Hypothalamus (tissue), 51 donors: ENCODE measurements at regions not wholly inside any gene's neighbourhood (a gene's known extent, or its start where the extent isn't known, plus 50 kb on each side); places are given as distances from the start of the nearest gene placed in this dataset.

ENCODE experiments used
- DNase-seq, 51 donors: peaks; one replicate each; lab custom pipeline; 2025; lab: John Stamatoyannopoulos, UW

DNA sequence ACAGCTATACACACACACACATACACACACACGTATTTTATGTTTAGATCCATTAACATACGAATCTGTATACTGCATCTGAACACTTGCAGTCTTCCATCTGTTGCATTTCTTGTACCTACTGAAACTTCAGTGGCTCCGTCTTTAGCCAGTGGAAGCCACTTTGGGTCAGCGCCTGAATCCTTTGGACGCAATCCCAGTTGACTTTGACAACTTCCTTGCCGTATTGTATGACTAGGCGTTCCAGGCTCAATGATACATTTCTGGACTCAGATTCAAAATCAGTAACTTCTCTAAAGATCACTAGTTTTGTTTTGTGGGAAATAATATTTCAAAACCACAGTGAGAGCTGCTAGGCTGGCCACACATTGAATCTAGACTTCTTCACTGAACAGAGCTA is 101.5 kb upstream of the GPC1 start:
- no peak for DNase-seq

DNA sequence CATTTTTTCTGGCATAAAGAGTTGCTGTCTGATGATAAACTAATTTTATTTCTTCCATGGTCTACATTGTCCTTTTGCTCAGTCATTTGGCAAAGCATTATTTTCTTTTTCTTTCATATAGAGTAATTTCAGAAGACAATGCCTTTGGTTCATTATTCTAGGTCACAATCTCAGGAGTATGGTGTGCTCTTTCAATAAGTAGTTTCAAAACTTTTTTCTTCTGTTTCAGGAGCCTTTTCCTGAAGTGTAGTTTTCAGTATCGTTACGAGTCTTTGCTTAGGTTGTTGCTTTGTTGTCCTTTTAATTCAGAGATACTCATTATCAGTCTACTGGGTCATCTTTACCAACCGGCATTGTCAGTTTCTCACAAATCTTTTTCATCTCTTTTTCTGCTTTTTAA is 100.4 kb upstream of the GPC1 start:
- DNase-seq, result no peak

DNA sequence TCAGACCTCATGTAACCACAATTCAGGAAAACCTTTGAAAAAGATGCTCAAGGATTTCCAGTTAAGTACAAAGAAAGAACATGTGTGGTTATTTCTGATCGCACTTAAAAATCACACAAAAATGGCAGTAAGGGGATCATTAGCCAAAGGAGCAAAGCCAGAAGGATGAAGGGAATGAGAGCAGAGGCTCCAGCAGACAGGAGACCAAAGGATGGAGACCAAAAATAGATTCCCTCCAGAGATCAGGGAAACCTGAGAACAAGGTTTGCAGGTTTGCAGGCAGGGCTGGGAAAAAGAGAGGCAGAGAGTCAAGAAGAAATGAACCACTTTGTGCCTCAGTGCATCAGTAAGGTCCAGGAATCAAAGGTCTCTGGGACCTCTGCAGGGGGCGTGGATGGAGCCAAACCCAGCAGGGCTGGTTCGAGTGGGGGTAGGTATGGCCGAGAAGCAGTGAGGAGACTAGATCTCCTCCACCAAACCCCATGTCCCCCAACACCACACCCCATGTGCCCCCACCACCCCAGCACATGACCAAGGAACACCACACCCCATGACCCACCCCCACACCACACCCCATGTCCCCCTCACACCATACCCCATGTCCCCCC is 98.5 kb upstream of the GPC1 start:
- DNase-seq, result no peak

GRCh38 chr2:240338274-240338673 is 97.2 kb upstream of the GPC1 start:
- no peak for DNase-seq

DNA sequence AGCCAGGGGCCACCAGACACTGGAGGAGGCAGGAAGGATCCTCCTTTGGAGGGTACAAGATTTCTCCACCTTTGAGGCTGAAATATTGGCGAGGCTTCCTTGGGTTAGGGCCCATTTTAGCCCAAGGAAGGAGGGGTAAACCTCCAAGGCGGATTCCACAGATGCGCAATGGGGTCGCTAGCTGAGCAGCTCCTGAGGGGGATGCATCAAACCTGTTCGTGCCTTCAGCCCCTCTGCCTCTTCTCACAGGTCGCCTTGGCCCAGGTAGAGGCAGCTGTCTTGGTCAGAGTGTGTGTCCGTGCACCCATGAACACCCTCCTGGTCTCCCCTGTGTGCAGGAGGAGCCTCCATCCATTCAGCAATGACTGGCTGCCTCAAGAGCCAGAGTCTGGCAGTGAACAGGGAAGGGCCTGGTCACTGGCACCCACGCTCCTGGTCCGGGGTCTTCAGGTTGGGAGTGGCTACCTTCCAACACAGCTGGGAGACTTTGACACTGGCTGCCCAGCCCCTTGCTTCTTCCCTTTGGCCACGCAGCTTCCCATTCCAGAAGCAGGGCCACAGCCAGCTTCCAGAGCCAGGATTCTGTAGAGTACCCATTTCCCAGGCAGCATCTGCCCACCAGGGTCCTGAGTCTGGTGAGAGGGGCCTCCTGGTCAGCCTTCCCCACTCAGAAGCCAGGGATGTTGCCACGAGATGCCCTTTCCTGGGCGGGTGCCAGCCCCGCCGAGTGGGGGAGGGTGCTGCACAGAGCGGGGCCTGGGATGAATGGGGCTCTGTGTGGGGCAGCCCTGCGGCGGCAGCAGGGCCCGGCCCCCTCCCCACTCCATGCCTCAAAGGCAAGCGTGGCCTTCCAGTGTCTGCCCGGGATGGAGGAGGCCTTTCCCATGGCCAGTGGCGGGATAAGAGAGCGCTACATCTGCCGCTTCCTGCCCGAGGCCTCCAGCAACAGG is 95.8 kb upstream of the GPC1 start:
- peak in 47 of 51 donors; percentile 13 to 89 (median 68) for DNase-seq

DNA sequence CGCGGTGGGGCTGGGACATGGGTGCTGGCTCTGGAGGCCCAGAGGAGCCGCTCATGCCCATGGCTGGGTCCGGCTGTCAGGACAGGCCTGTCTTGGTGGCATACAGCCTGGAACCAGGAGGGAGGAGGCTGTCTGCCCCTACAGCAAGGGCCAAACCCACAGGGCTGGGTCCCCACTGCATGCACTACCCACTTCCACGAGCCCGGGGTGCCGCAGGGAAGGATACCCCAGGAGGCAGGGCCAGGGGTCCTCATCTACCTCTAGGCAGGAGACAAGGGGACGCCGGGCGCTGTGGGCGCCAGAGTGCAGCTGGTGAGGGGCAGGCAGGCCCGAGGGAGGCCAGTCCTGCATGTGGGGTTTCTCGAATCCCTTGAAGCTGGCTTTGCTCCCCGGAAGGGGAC is 95.1 kb upstream of the GPC1 start:
- DNase-seq, result peak in 2 of 51 donors; percentile 50 to 67

GRCh38 chr2:240341064-240341463 is 94.4 kb upstream of the GPC1 start:
- no peak for DNase-seq

- no peak for DNase-seq
Observed at GRCh38 chr2:240343548-240343947, 91.9 kb upstream of the GPC1 start.

- DNase-seq, result no peak
Observed at GRCh38 chr2:240344904-240345303, 90.6 kb upstream of the GPC1 start.

DNA sequence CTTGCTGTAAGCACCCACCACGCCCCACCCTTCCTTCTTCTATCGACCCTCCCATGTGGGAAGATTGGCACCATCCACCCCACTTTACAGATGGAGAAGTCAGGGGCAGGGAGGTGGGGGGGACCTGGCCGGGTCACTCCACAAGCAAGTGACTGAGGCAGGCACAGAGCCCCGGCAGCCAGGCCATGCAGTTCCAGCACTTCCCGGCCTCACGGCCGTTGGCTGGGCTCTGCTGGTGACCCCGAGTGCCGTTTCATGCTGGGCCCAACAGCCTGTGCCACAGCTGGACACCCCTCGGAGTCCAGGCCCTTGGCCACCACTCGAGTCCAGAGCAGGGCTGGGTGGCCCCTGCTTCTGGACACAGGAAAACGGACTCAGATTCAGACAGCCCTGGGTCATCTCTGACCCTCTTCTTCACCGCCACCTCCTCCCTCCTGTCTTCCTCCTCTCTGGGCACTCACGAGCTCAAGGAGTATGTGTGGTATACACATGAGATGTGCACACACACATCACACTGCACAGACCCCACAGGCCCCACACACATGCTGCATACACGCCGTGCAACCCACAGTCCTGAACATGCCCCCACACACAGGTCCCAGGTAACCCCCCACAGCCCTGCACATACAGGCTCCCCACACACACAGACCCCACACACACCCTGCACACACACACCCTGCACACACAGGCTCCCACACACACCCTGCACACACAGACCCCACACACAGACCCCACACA is 89.3 kb upstream of the GPC1 start:
- DNase-seq, result no peak

DNA sequence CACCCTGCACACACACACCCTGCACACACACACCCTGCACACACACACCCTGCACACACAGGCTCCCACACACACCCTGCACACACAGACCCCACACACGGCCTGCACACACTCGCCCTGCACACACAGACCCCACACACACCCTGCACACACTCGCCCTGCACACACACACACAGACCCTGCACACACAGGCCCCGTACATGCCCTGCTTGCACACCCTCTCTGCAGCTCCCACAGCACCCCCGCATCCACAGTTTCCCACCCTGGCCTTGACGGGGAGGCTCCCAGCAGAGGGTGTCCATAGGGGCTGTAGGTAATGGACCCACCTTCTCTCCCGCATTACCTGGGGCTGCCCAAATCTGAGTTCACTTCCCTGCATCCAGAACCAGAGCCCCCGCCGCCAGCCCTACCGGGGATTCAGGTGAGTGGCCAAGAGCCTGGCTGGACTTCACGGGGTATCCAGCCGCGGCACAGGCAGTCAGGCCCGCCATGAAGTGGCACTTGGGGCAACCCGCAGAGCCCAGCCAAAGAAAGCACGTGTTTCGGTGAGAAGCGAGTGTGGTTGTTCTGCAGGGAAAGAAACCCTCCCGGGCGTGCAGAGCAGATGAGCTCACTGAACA is 88.6 kb upstream of the GPC1 start:
- DNase-seq, result no peak

DNA sequence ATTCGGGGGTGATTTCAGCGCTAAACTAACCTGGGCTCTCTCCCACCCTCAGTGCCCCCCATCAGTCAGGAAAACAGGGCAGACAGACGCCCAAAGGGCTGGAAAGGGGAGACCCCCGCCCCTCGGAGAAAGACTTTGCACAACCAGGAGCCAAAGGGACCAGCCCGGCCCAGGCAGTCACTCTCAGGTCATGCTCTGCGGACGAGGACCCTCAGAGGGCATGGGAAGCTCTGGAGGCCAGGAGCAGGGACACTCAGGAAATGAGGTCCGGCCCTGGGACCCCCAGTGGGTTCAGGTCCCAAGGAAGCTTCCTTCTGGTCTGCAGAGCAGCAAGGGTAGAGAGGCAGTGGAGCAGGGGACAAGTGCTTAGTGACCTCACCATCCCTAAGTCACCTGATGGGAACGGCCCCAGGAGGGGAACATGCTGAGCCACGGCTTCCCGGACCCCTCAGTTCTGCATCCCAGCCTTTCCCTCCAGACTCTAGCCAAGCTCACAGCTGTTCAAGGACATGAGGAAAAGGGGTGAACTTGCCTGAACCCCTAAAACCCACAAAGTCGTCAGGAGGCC is 88.0 kb upstream of the GPC1 start:
- DNase-seq, result no peak

DNA sequence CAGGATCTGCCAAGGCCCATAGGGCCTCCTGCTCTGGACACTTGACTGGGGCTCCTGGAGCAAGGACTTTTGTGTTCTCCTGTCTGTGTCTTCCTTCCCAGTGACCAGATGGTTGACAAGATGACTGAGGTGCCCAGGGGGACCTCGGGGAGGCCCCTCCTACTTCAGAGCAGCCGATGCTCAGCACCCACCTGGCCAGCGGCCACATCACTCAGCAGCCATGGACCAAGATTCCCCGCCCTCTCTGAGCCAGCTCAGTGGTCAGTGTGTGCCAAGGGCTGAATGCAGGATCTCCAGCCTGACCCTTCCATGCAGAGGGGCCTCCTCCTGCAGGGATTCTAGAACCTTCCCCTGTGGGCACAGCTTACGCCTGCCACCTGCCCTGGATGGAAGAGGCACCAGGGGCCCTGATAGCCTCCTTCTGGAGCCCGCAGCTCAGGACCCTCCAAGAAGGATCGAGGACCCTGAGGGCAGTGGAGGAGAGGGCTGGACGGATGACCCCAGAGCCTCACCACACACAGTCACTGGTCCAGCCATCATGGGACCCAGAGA is 87.4 kb upstream of the GPC1 start:
- DNase-seq, result no peak

GRCh38 chr2:240348522-240348921 is 86.9 kb upstream of the GPC1 start:
- no peak for DNase-seq

DNA sequence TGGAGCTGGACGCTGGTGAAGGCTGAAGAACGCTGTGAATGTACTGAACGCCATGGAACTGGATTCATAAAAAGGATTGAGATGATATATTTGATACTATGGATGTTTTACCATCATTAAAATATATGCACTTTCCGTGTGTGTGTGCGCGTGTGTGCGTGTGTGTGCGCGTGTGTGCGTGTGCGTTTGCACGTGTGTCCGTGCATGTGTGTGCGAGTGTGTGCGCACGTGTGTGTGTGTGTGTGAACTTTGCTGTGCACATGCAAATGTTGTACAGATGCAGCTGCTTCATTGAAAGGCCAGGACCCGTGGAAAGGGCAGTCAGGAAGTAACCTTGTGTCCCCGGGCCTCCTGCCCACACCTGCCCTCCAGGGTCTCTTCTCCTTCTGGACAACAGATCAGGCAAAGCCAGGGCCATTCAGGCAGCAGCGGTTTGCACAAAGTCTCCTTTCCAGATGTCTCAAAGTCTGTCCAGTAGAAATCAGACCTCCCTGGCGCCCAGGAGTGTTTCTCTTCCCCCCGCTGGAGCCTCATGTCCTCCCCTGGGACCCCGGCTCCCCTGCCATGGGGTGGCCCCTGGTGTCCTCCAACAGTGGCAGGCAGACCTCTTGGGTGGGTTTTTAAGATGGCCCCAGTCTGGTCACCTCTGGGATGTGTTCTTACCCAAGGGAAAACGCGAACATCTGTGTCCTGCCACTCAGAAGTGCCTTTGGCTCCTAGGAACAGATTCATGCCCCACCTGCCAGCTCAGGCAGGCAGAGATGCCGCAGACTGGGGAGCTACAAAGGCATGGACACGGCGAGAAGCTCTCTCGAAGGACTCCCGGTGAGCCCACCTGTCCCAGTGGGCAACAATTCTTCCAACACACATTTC is 86.1 kb upstream of the GPC1 start:
- DNase-seq, result no peak

DNA sequence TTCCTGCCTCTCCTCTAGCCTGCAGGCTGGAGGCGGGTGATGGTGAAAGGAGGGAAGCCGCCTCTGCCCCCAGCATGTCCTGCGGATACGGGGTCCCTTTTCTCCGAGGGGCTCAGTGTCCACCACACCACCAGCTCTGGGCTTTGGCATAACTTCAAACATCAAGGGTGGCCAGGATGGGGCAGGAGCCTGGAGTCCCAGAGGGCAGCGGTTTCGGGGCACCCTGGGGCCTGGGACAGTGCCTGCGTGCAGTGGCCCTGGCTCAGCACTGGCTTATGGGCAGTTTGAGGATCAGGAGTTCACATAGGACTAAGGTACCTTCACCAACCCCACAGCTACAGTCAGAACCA is 85.5 kb upstream of the GPC1 start:
- DNase-seq, result no peak

DNA sequence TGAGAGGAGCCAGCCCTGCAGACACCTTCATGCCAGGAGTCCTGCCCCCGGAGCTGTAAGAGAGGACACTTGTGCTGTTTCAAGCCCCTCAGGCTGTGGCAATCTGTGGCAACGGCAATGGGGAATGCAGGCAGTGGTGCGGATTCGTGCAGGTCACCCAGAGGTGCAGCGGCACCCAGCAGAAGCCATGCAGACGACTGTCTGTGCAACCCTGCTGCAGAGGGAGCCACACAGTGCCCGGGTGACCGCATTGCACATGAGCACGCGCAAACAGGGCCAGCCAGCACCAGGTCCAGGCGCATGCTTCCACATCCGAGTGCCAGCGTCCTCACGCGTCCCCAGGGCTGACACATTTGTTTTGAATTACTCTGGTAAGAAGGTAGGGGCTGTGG is 84.8 kb upstream of the GPC1 start:
- DNase-seq, result no peak

- no peak for DNase-seq
Observed at GRCh38 chr2:240351088-240351741, 84.2 kb upstream of the GPC1 start.

- no peak for DNase-seq
Observed at GRCh38 chr2:240351826-240352426, 83.5 kb upstream of the GPC1 start.
